ENCODE measurements at regions not wholly inside any gene's neighbourhood (a gene's known extent, or its start where the extent isn't known, plus 50 kb on each side); places are given as distances from the start of the nearest gene placed in this dataset.
"Not testable (repeated sequence)": the region's sequence is repeated elsewhere in the genome, so short reads cannot be mapped to it uniquely, and the experiment has no call there.

DNA sequence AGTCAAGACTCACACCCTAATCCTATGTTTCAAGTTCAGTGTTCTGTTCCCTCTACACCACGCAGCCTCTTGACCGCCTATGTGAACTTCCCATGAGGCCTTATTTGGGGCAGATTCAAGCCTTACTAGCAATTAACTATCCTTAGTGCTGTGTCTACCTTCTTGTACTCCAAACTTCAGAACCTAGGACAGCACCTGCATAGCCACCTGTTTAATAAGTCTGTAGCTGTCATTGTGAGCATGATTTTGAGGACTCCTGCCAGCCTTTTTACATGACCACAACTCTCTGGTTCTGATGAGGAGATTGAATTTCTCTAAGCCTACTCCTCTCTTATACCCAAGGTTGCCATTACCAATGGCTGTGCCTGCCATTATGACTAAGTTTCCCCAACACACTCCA, 50.8 kb upstream of the PCSK1 start:
- H3K27ac ChIP-seq: no peak overlapping the region

DNA sequence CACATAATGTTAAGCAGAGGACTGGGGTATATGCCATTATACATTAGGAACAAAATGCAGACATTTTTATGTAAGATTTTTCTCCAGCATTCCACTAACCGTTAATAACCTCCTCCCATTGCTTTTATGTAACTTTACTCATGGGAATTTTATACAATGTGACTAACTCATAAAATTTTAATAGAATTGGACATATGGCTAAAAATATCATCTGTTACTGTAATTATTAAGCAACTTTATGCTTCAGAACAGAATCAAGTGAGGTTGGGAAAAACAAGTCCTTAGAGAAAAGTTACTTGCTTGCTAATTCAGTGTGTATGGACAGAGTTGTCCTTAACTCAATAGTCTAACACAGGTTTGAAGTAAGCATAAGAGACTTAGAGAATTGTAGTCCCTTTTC, 54.8 kb upstream of the PCSK1 start:
- TF ChIP-seq, protein P1, sequence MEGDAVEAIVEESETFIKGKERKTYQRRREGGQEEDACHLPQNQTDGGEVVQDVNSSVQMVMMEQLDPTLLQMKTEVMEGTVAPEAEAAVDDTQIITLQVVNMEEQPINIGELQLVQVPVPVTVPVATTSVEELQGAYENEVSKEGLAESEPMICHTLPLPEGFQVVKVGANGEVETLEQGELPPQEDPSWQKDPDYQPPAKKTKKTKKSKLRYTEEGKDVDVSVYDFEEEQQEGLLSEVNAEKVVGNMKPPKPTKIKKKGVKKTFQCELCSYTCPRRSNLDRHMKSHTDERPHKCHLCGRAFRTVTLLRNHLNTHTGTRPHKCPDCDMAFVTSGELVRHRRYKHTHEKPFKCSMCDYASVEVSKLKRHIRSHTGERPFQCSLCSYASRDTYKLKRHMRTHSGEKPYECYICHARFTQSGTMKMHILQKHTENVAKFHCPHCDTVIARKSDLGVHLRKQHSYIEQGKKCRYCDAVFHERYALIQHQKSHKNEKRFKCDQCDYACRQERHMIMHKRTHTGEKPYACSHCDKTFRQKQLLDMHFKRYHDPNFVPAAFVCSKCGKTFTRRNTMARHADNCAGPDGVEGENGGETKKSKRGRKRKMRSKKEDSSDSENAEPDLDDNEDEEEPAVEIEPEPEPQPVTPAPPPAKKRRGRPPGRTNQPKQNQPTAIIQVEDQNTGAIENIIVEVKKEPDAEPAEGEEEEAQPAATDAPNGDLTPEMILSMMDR (IDR thresholded peaks at IDR 0.05): no peak
- TF ChIP-seq ZFX (IDR thresholded peaks at IDR 0.05; ENCODE audit: borderline replicate concordance): no peak
- no peak overlapping the region for H3K27ac ChIP-seq

More for the DNA sequence above, 50.8 kb upstream of the PCSK1 start:
- no peak for TF ChIP-seq ZFX (IDR thresholded peaks at IDR 0.05; ENCODE audit: borderline replicate concordance)
- TF ChIP-seq, protein P1 (IDR thresholded peaks at IDR 0.05): no peak

DNA sequence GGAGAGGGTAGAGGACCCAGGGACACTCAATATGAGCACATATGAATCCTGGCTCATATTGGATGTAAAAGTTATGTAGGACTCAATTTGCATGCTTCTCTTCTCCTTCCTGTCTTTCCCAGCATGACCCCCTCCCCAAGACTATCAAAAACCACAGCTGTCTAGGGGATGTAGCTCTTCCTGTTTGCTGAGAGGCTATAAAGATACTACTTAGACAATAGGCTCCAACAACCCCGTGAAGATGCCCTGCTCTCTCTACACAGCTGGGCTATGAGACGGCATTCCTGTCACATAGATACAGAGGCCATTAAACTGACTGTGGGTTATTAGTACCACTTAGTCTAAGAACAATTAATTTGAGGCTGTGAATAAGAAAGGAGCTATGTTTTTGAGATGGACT, 56.5 kb upstream of the PCSK1 start:
- TF ChIP-seq ZFX (IDR thresholded peaks at IDR 0.05; ENCODE audit: borderline replicate concordance): no peak
- TF ChIP-seq, protein P1 (IDR thresholded peaks at IDR 0.05): no peak
- no peak overlapping the region for H3K27ac ChIP-seq

DNA sequence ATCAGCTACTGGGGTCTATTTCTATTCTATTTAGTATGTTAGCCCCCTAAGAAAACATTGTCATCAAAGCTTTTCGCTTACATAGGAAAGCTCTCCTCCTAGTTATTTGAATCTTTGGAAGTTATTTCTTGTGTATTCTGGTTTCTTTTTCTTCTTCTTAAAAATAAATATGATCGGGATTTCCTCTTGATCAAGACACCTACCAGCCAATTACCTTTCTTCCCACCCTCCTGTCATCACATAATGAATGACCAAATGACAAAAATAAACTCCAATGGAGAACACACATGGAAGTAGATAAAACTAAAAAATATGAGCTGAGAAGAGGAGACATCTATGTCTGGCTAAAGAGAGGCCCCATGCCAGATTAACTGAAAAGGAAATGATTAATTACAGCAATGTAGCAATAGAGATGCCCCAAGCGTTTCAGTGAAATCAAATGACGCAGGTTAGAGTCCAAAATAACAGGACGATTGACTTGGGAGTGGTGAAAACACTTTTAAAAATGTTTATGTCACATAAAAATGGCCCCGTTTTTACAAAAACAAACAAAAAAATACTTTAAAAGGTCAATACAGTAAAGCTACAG, 59.5 kb upstream of the PCSK1 start:
- H3K27ac ChIP-seq: no peak overlapping the region
- TF ChIP-seq, protein P1 (IDR thresholded peaks at IDR 0.05): no peak
- no peak for TF ChIP-seq ZFX (IDR thresholded peaks at IDR 0.05; ENCODE audit: borderline replicate concordance)

DNA sequence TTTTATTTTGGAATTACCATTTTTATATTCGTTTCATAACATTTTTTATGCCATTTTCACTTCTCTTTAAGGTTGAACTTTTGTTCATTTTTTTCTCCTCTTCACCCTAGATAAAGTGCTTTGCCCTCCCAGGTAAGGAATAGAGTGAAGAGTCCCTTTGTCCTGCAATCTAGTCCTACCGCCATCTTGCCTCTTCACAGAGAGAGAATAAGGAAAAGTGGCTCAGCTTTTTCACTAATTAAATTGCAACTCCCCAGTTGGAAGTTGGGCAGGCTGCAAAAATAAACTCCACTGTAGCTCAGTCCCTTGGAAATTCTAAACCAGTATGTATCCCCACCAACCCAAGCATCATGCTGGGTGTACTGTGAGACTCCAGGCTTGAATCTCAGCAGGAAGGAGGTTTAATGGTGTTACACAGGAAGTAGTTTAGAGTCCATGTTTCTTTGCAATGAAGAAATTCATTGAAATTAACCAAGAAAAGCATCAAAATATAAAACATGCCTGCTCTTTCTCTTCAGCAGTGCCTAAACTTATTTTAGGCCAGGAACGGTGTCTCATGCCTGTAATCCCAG, 60.3 kb upstream of the PCSK1 start:
- TF ChIP-seq ZFX (IDR thresholded peaks at IDR 0.05; ENCODE audit: borderline replicate concordance): no peak
- TF ChIP-seq, protein P1 (IDR thresholded peaks at IDR 0.05): no peak
- no peak overlapping the region for H3K27ac ChIP-seq

DNA sequence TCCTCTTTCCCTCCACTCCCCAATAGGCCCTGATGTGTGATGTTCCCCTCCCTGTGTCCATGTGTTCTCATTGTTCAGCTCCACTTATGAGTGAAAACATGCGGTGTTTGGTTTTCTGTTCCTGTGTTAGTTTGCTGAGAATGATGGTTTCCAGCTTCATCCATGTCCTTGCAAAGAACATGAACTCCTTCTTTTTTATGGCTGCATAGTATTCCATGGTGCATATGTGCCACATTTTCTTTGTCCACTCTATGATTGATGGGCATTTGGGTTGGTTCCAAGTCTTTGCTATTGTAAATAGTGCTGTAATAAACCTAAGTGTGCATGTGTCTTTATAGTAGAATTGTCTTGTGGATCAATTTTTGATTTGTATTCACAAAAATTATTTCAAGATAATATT, 62.4 kb upstream of the PCSK1 start:
- H3K27ac ChIP-seq: not testable (repeated sequence)

DNA sequence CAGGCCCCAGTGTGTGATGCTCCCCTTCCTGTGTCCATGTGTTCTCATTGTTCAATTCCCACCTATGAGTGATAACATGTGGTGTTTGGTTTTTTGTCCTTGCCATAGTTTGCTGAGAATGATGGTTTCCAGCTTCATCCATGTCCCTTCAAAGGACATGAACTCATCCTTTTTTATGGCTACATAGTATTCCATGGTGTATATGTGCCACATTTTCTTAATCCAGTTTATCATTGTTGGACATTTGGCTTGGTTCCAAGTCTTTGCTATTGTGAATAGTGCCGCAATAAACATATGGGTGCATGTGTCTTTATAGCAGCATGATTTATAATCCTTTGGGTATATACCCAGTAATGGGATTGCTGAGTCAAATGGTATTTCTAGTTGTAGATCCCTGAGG, 64.0 kb upstream of the PCSK1 start:
- not testable (repeated sequence) for H3K27ac ChIP-seq

DNA sequence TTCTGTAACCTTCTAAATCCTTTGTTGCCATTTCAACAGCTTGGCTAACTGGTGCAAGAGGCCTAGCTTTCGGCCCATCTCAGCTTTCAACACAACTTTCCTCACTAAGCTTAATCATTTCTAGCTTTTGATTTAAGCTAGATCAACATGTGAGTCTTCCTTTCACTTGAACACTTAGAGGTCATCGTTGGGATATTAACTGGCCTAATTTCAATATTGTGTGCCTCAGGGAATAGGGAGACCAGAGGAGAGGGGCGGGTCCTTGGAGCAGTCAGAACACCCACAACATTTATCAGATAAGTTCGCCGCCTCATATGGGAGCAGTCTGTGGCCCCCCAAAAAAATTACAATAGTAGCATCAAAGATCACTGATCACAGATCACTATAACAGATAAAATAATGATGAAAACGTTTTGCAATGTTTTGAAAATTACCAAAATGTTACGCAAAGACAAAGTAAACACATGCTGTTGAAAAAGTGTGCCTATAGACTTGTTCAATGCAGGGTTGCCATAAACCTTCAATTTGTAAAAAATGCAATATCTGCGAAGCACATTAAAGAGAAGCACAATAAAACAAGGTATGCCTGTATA, 66.8 kb upstream of the PCSK1 start:
- H3K27ac ChIP-seq: no peak overlapping the region
- TF ChIP-seq ZFX (IDR thresholded peaks at IDR 0.05; ENCODE audit: borderline replicate concordance): no peak
- TF ChIP-seq, protein P1 (IDR thresholded peaks at IDR 0.05): no peak
